ENCODE measurements at regions not wholly inside any gene's neighbourhood (a gene's known extent, or its start where the extent isn't known, plus 50 kb on each side); places are given as distances from the start of the nearest gene placed in this dataset.
"Not testable (repeated sequence)": the region's sequence is repeated elsewhere in the genome, so short reads cannot be mapped to it uniquely, and the experiment has no call there.

DNA sequence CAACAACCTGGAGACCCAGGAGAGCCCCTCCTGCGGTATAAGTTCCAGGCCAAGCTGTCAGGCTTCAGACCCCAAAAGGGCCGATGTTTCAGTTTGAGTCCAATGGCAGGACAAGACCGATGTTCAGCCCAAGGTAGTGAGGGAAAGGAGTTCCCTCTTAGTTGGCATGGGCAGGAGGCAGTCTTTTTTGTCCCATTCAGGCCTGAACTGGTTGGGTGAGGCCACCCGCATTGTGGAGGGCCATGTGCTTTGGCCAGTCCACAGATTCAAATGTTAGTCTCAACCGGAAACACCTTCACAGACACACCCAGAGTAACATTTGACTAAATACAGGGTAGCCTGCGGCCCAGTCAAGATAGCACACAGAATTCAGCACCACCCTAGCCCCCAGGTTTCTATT is 89.6 kb upstream of the ANKRD10 start:
- no peak for DNase-seq

DNA sequence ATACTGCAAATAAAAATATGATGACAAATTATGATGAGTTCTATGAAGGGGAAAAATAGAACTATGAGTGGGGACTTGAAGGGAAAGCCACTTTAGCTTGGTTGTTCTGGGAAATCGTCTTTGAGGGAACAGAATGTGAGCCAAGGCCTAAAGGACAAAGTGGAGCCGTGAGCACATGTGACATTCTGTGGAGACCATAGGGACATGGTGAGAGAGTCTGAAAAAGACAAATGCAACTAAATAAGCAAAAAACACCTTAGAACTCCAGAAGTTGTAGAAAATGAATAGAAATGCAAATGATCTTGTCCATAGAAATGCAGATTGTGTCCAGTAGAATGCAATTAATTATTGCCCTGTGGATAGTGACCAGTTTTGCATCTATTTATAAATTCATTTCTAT is 86.8 kb upstream of the ANKRD10 start:
- DNase-seq = no peak

DNA sequence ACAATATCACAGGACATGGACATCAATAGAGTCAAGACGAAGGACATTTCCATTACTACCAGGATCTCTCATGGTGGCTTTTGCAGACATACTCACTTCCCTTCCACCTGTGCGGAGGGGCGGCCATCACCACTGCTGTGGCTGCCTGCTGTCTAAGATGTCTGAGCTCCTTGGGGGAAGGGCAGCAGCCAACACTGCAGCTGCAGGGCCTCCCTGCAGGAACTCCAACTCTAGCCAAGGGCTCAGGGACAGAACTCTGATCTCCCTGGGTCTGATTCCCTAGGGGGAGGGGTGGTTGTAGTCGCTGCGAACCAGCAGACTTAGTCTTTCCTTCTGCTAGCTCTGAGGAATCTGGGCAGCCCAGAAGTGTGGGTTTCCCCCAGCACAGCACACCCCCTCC is 78.9 kb upstream of the ANKRD10 start:
- DNase-seq = no peak

DNA sequence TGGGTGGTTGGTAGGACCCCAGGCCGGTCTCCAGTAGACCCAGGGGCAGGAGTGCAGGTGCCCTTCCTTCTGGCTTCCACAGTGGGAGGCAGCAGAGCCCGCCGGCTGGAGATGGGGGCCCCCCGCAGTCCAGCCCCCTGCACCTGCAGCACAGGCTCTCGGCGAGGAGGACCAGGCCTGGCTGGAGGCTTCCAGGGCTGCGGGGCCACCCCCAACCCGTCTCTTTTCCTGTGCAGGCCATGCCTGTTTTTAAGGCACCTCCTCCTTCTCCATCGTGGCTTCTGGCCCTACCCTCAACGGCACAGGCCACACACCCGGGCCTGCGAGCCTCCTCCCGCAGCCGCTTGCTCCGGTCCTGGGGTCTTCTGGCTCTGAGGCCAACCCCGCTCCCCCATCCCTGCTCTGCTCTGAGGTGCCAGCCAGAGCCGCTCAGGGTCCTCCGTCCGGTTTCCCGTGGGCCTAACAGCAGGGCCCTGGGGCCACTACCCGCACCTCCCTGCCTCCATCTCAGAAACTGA is 77.2 kb upstream of the ANKRD10 start:
- no peak for DNase-seq

DNA sequence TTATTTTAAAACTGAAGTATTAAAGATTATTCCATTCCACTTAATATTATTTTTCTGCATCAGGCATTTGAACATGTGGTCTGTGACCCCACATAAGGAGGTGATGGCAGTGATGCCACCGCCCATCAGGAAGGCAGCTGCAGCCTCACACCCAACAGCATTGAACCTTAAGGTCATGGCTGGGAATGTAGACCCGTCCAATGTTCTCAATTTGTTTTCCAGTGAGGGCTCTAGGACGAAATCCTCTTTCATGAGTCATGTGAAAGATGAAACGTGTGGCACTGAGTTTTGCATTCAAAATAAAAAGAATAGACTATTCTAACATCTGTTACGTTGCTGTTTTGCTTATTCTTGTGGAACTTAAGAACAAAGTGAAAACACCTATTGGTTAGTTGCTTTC is 74.5 kb upstream of the ANKRD10 start:
- no peak for DNase-seq

DNA sequence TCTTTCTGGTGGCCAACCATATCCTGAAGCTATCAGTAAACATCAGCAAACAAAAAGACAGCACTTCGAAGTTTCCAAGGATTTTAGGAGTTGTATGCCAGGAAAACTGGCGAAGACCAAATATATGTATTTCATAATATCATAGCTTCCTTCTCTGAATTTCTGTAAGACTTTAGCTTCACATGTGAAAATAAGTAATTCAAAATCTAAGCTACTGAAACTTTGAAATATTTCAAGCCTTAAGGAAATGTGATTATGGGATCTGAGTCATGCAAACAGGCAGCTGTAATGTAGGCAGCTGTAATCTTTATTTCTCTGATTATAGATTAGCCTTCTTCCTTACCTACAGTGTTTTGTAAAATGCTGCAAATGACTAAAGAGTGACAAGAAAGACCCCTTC is 70.7 kb upstream of the ANKRD10 start:
- DNase-seq = no peak

DNA sequence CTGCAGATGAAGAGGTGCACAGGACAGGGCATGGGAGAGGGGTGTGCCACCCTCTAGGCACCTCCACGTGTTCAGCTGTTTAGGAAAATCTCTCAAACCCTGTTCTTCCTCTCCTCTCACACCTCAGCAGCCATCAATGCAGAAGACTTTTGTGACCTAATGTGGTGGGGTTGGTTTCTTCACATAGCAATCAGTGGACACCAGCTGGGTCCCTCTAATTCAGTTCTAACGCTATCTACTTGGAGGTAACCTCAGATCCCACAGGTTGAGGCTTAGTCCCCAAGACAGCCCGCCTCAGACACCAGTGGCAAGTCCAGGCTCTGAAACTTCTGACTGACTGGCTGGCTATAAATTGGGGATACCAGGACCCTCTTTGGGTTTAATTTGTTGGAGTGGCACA is 69.9 kb upstream of the ANKRD10 start:
- no peak for DNase-seq

DNA sequence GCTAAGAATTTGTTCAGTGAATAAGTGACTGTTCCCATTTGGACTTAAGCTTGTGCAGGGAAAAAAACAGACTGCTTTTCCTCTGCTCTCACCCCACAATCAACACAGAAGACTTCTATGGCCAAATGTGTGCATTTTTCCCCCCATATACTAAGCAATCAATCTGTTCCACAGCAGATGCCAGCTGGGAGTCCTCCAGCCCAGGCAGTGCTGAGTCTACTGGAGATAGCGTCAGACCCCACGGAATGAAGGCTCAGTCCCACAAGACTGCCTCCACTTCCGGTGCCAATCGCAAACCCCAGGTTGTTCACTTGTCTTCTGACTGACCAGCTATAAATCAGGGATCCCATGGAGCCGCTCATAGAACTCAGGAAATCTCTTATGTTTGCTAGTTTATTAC is 69.5 kb upstream of the ANKRD10 start:
- no peak for DNase-seq

DNA sequence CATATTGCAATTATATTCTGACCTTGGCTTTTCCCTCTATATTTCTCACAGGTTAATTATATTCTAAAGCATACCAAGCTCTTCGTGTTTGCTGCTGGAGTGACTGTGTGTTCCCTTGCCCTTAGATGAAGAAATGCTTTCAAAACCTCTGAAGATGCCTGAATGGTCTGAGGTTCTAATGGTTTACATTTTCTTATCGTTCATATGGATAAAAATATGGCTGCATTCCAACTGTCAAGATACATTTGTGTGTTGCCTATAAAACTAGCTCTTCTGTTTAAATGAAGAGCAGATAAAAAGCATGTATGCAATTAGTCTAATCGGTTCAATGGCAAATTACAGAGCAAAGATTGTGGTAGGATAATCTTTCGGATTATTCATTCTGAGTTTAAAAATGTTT is 68.4 kb upstream of the ANKRD10 start:
- peak; percentile 87 for DNase-seq

DNA sequence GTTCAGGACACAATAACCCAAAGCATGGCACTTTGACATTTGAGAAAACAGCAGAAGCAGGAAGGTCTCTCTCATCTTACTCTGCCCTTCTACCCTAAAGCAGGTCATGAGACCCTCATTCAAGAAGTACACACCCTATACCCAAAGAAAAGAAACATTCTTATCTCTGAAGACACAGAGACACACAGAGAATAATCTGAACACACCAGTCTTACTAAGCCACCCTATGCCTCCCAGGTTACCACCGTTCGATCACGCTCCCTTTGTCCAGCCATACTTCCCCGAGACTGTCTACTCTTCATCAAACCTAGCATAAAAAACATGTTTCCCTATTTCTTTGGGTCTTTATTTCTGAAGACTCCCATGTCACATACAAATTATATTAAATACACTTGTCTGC is 66.5 kb upstream of the ANKRD10 start:
- DNase-seq = no peak

DNA sequence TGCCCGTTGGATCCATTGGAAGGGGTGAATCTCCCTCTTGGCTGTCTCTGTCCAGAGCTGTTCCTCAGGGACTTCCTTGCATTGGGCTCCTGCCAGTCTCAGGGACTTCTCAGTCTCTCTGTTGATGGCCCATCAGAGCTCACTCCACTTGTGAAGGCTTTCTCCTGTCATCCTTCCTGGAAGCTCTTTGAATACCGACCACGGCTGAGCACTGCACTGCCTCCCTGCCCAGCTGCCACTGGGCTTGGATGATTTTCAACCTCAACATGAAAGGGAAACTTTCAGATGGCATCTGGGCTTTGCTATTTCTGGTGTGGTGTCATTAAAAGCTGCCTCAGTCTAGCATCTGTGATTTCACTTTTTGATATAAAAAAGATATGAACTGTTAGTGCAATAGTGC is 66.1 kb upstream of the ANKRD10 start:
- DNase-seq = no peak

DNA sequence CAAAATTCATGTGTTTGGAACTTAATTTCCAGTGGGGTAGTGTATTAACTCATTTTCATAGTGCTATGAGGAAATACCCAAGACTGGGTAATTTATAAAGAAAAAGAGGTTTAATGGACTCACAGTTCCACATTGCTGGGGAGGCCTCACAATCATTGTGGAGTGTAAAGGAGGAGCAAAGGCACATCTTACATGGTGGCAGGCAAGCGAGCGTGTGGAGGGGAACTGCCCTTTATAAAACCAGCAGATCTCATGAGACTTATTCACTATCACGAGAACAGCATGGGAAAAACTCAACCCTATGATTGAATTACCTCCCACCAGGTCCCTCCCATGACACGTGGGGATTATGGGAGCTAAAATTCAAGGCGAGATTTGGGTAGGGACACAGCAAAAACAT is 64.3 kb upstream of the ANKRD10 start:
- DNase-seq = not testable (repeated sequence)

DNA sequence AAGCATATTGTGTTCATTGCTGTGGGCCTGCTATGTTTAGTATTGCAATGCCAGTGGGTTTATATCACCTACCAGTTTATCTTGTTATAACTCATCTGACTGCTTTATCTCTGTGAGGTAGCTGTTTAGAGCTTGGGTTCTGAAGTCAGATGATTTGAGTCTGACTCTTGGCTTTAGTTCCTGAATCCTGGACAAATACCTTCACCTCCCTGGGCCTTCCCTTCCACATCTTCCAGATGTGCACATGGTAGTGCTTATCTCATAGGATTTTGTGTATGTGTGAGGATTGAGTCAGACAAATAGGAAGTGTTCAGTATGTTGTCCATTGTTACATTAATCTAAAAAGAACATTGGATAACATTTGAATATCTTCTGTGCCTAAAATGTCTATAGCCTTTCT is 63.5 kb upstream of the ANKRD10 start:
- no peak for DNase-seq

DNA sequence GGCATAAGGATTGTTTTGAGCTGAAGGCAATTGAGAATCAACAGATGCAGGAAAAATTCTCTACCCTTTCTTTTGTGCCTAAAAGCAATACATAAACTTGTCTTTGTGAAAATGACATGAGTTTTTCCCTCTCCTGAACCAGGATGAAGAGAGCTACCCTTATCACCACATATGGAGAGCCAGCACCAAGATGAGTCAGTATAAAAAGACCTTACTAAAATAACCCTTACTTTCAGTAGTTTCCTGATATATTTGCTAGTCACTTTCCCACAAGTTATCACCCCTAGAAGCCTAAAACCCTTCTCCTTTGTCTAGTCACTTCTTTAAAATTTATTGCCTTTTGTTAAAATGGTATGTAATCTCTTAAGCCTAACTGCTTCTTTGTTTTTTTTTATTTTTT is 61.9 kb upstream of the ANKRD10 start:
- no peak for DNase-seq

DNA sequence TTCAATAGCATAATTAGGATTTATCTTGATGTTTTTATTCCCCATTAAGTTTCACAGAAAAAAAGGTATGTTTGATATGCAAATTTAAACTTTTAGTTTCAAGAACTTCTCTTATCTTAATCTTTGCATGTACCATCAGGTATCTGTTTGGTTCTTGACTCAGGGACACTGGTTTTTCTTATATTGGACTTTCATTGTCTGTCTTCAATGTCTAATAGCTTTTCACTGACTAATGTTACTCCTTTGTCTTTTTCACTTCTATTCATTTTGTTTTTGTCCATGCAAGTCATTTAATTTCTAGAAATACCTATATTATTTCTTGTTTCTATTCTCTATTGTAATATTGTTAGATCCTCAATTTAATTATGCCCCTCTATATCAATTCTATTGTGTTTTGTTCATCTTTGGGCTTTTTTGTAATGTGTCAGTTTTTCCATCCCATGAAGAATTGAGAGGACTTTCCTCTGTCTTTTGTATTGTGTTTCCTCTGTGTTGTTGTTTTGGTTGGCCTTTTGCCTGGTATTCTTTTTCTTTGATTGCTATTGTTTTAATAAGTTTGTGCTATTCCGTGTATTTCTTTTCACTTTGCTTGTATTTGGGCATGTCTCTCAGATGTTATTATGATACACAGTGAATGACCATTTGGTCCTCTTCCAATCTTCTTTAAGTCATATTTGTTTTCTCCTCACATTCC is 58.3 kb upstream of the ANKRD10 start:
- no peak for DNase-seq

DNA sequence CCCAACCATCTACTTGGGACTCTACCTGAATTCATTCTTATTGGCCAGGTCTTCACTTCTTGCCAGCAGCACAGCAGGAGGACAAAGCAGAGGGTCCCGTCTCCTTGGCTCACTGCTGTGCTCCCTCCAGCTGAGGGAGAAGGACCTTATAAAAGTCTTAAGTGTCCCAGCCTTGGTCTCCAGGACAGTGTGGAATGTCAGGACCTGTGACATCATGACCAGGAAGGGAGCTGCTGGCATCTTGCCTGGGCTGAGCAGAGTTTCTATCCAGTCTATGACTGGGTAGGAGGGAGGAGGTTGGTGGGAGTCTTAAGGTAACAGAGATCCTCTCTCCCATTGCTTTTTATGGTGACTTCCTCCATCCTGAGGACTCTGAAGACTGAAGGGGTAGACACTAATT is 56.6 kb upstream of the ANKRD10 start:
- no peak for DNase-seq

DNA sequence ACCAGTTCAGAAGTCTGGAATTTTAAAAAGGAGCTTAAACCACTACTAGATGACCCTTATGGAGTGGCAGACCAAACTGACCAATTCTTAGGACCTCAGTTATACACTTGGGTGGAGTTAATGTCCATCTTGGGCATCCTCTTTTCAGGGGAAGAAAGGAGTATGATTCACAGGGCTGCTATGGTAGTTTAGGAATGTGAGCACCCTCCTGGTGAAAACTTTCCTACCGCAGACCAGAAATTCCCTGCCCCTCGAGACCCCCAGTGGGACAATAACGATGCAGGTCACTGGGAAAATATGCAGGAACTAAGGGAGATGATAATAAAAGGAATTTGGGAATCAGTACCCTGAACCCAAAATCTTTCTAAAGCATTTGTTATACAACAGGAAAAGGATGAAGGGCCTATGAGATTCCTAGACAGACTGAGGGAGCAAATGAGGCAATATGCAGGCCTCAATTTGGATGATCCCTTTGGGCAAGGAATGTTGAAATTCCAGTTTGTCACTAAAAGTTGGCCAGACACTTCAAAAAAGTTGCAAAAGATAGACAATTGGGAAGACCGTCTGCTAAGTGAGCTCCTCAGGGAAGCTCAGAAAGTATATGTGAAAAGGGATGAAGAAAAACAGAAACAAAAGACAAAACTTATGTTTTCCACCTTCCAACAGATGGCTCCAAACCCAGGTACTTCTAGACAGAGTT is 52.4 kb upstream of the ANKRD10 start:
- DNase-seq = not testable (repeated sequence)

DNA sequence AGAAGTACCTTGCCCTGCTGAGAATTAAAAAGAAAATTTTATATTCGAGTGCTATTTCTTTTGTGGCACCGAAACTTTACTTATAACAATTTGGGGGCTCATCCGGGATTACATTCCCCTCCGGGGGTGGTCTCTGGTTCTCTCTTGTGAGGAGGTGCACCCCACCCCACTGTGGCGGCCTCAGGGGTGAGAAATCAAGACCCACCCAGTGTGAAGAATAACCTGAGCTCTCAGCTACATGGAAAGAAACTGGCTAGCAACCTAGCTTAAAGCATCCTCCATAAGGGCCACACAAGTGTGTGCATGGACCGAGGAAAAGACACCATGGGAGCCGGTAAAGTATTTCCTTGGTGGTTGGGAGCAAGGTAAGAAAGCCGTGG is 50.9 kb upstream of the ANKRD10 start:
- DNase-seq = no peak

DNA sequence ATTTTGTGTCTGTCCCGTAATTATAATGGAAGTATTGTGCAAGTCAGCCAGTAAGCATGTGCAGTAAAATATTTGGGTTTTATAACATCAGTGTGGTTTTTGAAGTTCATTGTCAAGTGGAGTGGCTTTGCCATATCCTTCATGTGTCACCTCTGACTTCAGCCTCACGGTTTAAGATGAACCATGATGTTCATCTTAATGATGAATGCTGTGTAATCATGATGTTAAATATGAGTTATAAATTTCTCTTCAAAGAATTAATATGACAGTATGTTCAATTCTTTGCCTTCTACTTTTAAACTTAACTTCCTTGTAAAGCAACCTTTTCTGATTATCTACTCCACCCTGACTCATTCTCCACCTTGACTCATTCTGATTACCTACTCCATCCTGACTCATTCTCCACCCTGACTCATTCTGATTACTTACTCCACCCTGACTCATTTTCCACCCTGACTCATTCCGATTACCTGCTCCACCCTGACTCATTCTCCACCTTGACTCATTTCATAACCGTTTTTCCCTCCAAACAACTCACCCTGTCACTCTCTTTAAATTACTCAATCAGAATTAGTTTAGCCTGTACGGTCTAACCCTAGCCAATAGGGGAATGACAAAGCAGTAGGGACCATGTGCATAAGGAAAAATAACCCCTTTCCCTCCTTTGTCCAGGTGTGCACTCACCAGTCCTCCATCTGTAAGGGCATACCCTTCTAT is 50.3 kb upstream of the ANKRD10 start:
- no peak for DNase-seq
